ENCODE measurements at regions not wholly inside any gene's neighbourhood (a gene's known extent, or its start where the extent isn't known, plus 50 kb on each side); places are given as distances from the start of the nearest gene placed in this dataset.

GRCh38 chr9:96183751-96184150 lies 118.2 kb downstream of the HSD17B3 start:
- H3K36me3 Mint-ChIP-seq = peaks cover 0 to 20% of the 10 kb centered on the region in 2 donors
- ATAC-seq = no peak

DNA sequence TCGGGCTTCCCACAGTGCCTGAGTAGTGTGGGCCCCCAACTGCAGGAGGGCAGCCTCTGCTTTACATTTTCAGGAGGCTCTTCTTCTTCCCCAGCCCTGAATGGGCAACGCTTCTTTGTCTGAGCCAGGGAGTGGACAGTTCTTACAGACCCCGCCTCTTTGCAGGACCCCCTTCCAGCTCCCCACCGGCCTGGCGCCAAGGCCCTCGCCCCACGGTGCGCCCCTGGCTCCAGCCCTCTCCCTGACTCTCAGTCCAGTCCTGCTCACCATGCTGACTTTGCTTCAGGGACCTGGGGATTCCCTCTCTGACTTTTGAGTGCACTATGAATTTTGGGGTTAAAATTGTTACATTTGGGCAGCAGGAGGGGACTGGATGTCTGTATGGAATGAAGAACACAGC lies 123.8 kb downstream of the HSD17B3 start:
- no peaks in the 10 kb centered on the region for H3K36me3 Mint-ChIP-seq
- ATAC-seq (no peak), DNase-seq (ENCODE audit: low spot score in 2 of 2) (no peak)
- H3K9me3 Mint-ChIP-seq = no peaks in the 10 kb centered on the region
- no peak overlapping the region for H3K27ac Mint-ChIP-seq

More at GRCh38 chr9:96183751-96184150, 118.2 kb downstream of the HSD17B3 start:
- H3K9me3 Mint-ChIP-seq = peaks cover 0 to 10% of the 10 kb centered on the region in 2 donors
- H3K27ac Mint-ChIP-seq = no peak overlapping the region
- no peak for DNase-seq (ENCODE audit: low spot score in 2 of 2)

DNA sequence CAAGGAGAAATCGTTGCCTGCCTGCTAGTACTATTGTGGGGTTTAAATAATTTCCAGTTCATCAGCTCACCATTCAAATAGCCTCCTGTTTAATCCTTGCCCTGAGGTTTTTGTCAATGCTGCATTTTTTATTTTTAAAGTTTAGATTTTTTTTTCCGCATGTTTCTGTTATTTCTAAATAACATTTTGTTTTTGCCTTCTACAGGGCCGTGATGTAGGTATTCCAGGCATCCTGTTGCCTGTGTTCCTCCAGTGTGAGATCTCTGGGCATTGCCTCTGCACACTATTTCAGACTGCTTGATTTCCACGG lies 124.3 kb downstream of the HSD17B3 start:
- no peak for ATAC-seq
- Mint-ChIP-seq H3K9me3 (no peaks in the 10 kb centered on the region), H3K36me3 (no peaks in the 10 kb centered on the region), H3K27ac (no peak overlapping the region)
- no peak for DNase-seq (ENCODE audit: low spot score in 2 of 2)

DNA sequence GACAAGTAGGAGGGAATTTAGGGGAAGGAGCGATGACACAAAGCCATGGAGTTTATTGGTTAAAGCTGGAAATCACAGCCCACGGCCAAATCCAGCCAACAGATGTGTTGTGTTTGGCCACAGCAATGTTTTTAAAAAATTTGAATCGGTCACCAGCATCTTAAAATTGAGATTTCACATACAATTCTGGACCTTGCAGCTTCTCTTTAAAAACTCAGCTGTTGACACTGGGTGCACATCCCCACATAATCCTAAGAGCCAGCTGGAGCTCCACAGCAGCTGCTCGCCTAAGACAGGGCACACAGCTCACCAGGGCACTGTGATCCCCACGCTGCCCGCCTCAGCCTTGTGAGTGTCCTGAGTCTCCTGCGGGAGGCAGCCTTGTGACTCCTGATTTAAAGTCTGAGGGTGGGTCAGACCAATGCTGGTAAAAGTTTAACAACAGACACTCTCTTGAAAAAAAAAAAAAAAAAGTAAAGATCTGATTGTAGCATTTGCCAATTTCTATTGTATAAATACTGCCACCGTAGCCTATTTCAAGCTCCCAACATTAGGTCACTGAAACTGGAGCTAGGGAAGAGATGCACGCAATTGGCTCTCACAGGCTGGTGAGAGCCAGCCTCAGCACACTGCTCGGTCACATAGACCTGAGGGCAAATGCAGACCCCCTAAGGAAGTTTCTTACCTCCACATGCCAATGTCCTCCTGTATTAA lies 124.8 kb downstream of the HSD17B3 start:
- no peak for ATAC-seq
- no peak for DNase-seq (ENCODE audit: low spot score in 2 of 2)
- Mint-ChIP-seq H3K36me3 (no peaks in the 10 kb centered on the region), H3K9me3 (no peaks in the 10 kb centered on the region), H3K27ac (no peak overlapping the region)

DNA sequence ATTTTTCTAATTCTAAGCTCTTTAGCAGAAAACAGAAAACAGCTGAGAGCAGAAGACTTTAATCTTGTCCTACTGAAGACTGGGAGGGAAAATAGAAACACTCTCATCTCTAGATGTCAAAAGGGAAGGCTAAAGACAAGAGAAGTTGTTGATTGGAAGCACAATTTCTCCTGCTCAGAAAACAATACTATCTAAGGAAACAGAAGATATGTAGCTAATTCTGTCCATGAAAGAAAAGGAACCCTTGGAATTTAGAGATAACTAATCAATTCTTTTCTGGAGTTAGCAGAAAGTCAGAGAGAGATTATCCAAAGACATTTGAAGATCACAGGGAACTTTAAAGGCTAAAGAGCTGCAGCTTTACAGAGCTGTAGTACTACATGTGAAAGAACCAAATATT lies 126.2 kb downstream of the HSD17B3 start:
- Mint-ChIP-seq H3K9me3 (no peaks in the 10 kb centered on the region), H3K27ac (no peak overlapping the region), H3K36me3 (no peaks in the 10 kb centered on the region)
- ATAC-seq (no peak), DNase-seq (ENCODE audit: low spot score in 2 of 2) (no peak)

- DNase-seq (ENCODE audit: low spot score in 2 of 2) = no peak
- no peak for ATAC-seq
- H3K36me3 Mint-ChIP-seq = no peaks in the 10 kb centered on the region
- H3K27ac Mint-ChIP-seq = no peak overlapping the region
- no peaks in the 10 kb centered on the region for H3K9me3 Mint-ChIP-seq
Observed at GRCh38 chr9:96175001-96175400, 127.0 kb downstream of the HSD17B3 start.

- ATAC-seq (no peak), DNase-seq (ENCODE audit: low spot score in 2 of 2) (no peak)
- Mint-ChIP-seq H3K9me3 (no peaks in the 10 kb centered on the region), H3K27ac (no peak overlapping the region), H3K36me3 (no peaks in the 10 kb centered on the region)
Observed at GRCh38 chr9:96174371-96174770, 127.6 kb downstream of the HSD17B3 start.

DNA sequence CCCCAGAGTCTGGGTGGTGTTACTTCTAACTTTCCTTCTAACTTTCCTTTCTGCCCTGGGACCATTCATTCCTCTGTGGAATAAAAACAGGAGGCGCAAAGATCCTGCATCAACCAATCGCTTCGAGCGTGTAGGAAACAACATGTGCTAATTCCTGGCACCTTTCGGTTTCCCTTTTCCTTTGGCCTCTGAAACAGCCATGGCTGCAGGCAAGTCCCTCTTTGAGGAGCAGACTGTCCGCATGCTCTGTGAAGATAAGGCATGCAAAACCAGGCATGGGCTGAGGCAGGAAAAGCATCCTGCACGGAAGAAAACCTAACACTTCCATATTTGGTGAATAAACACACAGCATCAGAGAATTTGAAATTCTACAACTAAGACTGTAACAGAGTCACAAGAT lies 128.3 kb downstream of the HSD17B3 start:
- Mint-ChIP-seq H3K27ac (no peak overlapping the region), H3K36me3 (no peaks in the 10 kb centered on the region), H3K9me3 (no peaks in the 10 kb centered on the region)
- ATAC-seq (no peak), DNase-seq (ENCODE audit: low spot score in 2 of 2) (no peak)

- Mint-ChIP-seq H3K27ac (no peak overlapping the region), H3K9me3 (no peaks in the 10 kb centered on the region), H3K36me3 (no peaks in the 10 kb centered on the region)
- ATAC-seq = no peak
- DNase-seq (ENCODE audit: low spot score in 2 of 2) = no peak
Observed at GRCh38 chr9:96172797-96173196, 129.2 kb downstream of the HSD17B3 start.

DNA sequence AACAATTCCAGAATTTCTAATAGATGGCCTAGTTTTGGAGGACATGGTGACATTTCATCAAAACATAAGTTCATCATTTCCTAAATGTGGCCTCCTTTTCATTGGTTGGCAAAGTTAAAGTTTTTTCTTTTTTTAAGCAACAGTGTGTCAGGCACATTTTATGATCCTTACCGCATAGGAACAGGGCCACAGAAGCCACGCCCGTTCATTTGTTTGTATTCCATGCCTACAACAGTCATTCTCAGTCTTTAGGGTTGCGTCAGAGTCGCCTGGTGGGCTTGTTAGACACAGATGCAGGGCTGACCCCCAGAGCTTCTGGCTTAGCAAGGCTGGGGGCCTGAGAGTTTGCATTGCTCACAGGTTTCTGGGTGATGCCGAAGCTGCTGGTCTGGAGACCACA lies 130.2 kb downstream of the HSD17B3 start:
- ATAC-seq (no peak), DNase-seq (ENCODE audit: low spot score in 2 of 2) (no peak)
- H3K27ac Mint-ChIP-seq = no peak overlapping the region
- no peaks in the 10 kb centered on the region for H3K36me3 Mint-ChIP-seq
- H3K9me3 Mint-ChIP-seq = no peaks in the 10 kb centered on the region

- peak overlapping the region in 1 of 2 donors; percentile 14 for H3K27ac Mint-ChIP-seq
- H3K36me3 Mint-ChIP-seq = no peaks in the 10 kb centered on the region
- DNase-seq (ENCODE audit: low spot score in 2 of 2) = no peak
- no peak for ATAC-seq
- H3K9me3 Mint-ChIP-seq = no peaks in the 10 kb centered on the region
Observed at GRCh38 chr9:96169901-96170300, 132.1 kb downstream of the HSD17B3 start.

DNA sequence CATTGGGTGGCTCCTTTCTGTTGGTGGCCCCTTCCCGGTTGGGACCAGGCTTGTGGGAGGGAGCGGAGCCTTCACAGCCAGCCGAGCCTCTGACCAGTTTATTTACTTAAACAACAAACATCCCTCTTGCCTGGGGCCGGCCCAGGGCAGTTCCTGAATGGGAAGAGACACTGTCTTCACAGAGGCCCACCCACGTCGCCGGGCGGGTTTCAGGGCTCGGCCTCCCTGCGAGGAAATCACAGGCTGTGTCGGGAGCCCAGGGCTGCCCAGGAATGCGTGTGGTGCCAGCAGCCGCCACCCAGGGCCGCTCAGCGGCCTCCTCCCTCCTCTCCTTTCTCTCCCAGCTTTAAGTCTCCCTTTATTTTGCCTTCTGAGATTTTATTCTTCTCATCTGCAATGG lies 132.5 kb downstream of the HSD17B3 start:
- no peaks in the 10 kb centered on the region for H3K36me3 Mint-ChIP-seq

DNA sequence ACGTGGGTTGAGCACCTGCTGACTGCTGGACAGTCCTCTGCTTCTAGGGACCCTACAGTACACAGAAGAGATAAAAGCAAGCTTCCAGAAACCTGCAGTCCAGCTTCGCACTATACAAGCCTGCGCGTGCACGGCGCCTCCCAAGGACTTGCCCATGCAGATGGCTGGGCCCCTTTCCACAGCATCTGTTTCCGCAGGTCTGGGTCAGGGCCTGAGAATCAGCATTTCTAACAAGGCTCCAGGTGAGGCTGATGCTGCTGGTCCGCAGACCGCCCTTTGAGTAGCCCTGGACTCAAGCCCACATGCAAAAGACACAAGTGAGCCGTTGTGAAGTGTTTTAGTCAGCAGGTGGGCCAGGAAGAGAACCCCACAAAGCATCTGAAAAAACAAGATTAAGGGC lies 133.1 kb downstream of the HSD17B3 start:
- no peak for ATAC-seq
- no peaks in the 10 kb centered on the region for H3K36me3 Mint-ChIP-seq

More for the DNA sequence above, 132.5 kb downstream of the HSD17B3 start:
- DNase-seq (ENCODE audit: low spot score in 2 of 2) (no peak), ATAC-seq (no peak)
- H3K27ac Mint-ChIP-seq = no peak overlapping the region
- no peaks in the 10 kb centered on the region for H3K9me3 Mint-ChIP-seq

GRCh38 chr9:96167011-96167410 lies 135.0 kb downstream of the HSD17B3 start:
- Mint-ChIP-seq H3K36me3 (no peaks in the 10 kb centered on the region), H3K9me3 (no peaks in the 10 kb centered on the region), H3K27ac (no peak overlapping the region)
- no peak for DNase-seq (ENCODE audit: low spot score in 2 of 2)
- no peak for ATAC-seq

More for the DNA sequence above, 133.1 kb downstream of the HSD17B3 start:
- peak overlapping the region in 1 of 2 donors; percentile 15 for H3K27ac Mint-ChIP-seq
- DNase-seq (ENCODE audit: low spot score in 2 of 2) = no peak
- H3K9me3 Mint-ChIP-seq = no peaks in the 10 kb centered on the region

DNA sequence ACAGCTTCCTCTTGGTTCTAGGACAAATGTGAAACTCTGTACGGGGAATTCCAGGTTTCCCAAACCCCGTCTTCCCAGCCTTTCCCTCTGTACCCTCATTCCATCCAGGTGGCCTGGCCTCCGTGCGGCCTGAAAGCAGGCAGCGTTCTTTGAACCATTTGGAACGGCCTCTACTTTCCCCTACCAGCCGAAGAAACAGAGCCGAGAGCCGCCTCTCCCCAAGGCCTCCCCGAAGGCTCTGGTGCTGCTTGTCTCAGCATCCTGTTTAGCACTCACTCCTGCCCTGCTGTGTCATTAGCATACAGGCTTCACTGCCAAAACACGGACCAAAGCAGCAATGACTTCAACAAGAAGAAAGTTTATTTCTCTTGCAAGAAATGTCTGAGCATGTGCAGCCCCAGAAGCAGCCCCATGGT lies 137.7 kb downstream of the HSD17B3 start:
- ATAC-seq (no peak), DNase-seq (ENCODE audit: low spot score in 2 of 2) (no peak)
- Mint-ChIP-seq H3K9me3 (no peaks in the 10 kb centered on the region), H3K36me3 (no peaks in the 10 kb centered on the region), H3K27ac (no peak overlapping the region)

GRCh38 chr9:96163712-96164111 lies 138.3 kb downstream of the HSD17B3 start:
- no peak for ATAC-seq
- no peak for DNase-seq (ENCODE audit: low spot score in 2 of 2)
- Mint-ChIP-seq H3K27ac (no peak overlapping the region), H3K36me3 (no peaks in the 10 kb centered on the region), H3K9me3 (no peaks in the 10 kb centered on the region)

GRCh38 chr9:96163161-96163560 lies 138.8 kb downstream of the HSD17B3 start:
- no peaks in the 10 kb centered on the region for H3K36me3 Mint-ChIP-seq
- H3K27ac Mint-ChIP-seq = no peak overlapping the region
- ATAC-seq (no peak), DNase-seq (ENCODE audit: low spot score in 2 of 2) (no peak)
- H3K9me3 Mint-ChIP-seq = no peaks in the 10 kb centered on the region

DNA sequence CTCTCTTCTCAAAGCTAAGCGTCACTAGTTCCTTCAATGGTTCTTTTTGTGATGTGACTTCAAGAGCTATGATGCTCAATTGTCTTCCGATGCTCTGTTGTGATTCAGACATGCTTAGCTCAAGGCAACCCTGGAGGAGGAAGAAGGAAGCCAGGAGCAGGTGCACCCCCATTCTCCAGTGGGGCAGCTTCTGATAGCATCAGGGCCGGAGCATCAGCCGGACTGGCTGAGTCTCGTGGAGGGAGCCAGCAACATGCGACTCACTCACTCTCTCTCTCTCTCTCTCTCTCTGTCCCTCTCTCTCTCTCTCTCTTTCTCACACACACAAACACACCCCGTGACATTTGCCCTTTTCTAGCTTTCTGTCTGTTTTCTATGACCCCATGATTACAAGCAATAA lies 140.2 kb downstream of the HSD17B3 start:
- DNase-seq (ENCODE audit: low spot score in 2 of 2) (no peak), ATAC-seq (no peak)
- Mint-ChIP-seq H3K9me3 (peaks cover 0 to 8% of the 10 kb centered on the region in 2 donors), H3K27ac (peak overlapping the region in 1 of 2 donors; percentile 16), H3K36me3 (no peaks in the 10 kb centered on the region)

- Mint-ChIP-seq H3K36me3 (no peaks in the 10 kb centered on the region), H3K9me3 (peaks cover 0 to 8% of the 10 kb centered on the region in 2 donors), H3K27ac (no peak overlapping the region)
- ATAC-seq (no peak), DNase-seq (ENCODE audit: low spot score in 2 of 2) (no peak)
Observed at GRCh38 chr9:96160866-96161265, 141.1 kb downstream of the HSD17B3 start.
